Ovary (tissue), 3 donors: ENCODE measurements at regions not wholly inside any gene's neighbourhood (a gene's known extent, or its start where the extent isn't known, plus 50 kb on each side); places are given as distances from the start of the nearest gene placed in this dataset.

Experiments used
- CTCF ChIP-seq, 3 donors: fragments of 450-650 bp in 2 of 3; fragments of 200-600 bp in 1 of 3; IDR thresholded peaks; one replicate each; pipeline versions ENCODE4 v1.5.1 to v1.8.0; 2016 to 2022; ENCODE audit warnings: antibody characterized with exemption in 3 of 3, mild to moderate bottlenecking in 1 of 3
- EP300 ChIP-seq: sonication (generic); formaldehyde crosslinking; IDR thresholded peaks from one replicate; pipeline ENCODE4 v1.6.1; 2017; ENCODE audit warnings: antibody characterized with exemption
- POLR2A ChIP-seq: fragments of 450-650 bp; IDR thresholded peaks from one replicate; pipeline ENCODE4 v1.6.1; 2017; ENCODE audit warnings: antibody characterized with exemption, mild to moderate bottlenecking, moderate library complexity
- donor health status: DM: no; HTN: no; CAD: no.

- TF ChIP-seq CTCF (IDR thresholded peaks at IDR 0.05) (no peak), POLR2A (no peak), EP300 (no peak)
Observed at GRCh38 chr2:16238001-16238761, 297.8 kb downstream of the MYCN start.
